Activated naive CD8-positive, alpha-beta T cell (primary cell): ENCODE measurements at regions not wholly inside any gene's neighbourhood (a gene's known extent, or its start where the extent isn't known, plus 50 kb on each side); places are given as distances from the start of the nearest gene placed in this dataset.

Experiments
- H3K27ac Mint-ChIP-seq: one replicate; pipeline ENCODE4 v1.8.0; 2021; ENCODE audit warnings: mixed read lengths
- H3K27me3 Mint-ChIP-seq: one replicate; pipeline ENCODE4 v1.8.0; 2021; ENCODE audit warnings: mixed read lengths
- H3K36me3 Mint-ChIP-seq: one replicate; pipeline ENCODE4 v1.8.0; 2021; ENCODE audit warnings: mixed read lengths
- H3K4me1 Mint-ChIP-seq: one replicate; pipeline ENCODE4 v1.8.0; 2021; ENCODE audit warnings: low read depth, mixed read lengths
- H3K4me3 Mint-ChIP-seq: one replicate; pipeline ENCODE4 v1.8.0; 2021; ENCODE audit warnings: mild to moderate bottlenecking, mixed read lengths
- H3K9me3 Mint-ChIP-seq: one replicate; pipeline ENCODE4 v1.8.0; 2021; ENCODE audit warnings: low read depth, mixed read lengths

GRCh38 chr7:92997719-92998118 is 120.1 kb downstream of the SAMD9 start:
- Mint-ChIP-seq H3K27me3 (peaks cover 2% of the 10 kb centered on the region), H3K36me3 (no peaks in the 10 kb centered on the region), H3K4me3 (no peak overlapping the region), H3K4me1 (no peaks in the 10 kb centered on the region), H3K27ac (no peak overlapping the region), H3K9me3 (no peaks in the 10 kb centered on the region)

GRCh38 chr7:92997152-92997551 is 120.6 kb downstream of the SAMD9 start:
- Mint-ChIP-seq H3K36me3 (no peaks in the 10 kb centered on the region), H3K27me3 (peaks cover 2% of the 10 kb centered on the region), H3K4me1 (no peaks in the 10 kb centered on the region), H3K27ac (no peak overlapping the region), H3K9me3 (no peaks in the 10 kb centered on the region), H3K4me3 (no peak overlapping the region)

- H3K27me3 Mint-ChIP-seq: peaks cover 4% of the 10 kb centered on the region
- H3K4me1 Mint-ChIP-seq: no peaks in the 10 kb centered on the region
- no peaks in the 10 kb centered on the region for H3K36me3 Mint-ChIP-seq
- no peak overlapping the region for H3K27ac Mint-ChIP-seq
- H3K4me3 Mint-ChIP-seq: no peak overlapping the region
- no peaks in the 10 kb centered on the region for H3K9me3 Mint-ChIP-seq
Observed at GRCh38 chr7:92994901-92995300, 122.9 kb downstream of the SAMD9 start.

DNA sequence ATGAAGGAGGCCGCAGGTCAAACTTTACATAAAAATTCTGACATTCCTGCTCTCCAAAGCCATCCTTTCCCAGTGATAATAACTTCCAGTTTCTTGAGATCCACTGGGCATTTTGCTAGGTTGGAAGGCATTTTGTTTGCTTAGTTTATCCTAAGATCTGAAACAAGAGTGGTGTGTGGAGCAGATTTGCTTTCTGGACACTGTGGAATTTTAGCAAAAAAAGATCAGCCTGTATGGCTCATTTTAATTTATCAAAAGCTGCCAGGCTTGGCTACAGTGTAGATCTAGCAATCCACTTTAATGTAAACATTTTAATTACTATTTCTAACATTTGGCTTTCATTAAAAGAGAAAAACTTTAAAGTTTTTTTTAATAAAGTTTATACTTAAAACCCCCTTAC is 124.8 kb downstream of the SAMD9 start:
- Mint-ChIP-seq H3K36me3 (no peaks in the 10 kb centered on the region), H3K4me3 (no peak overlapping the region), H3K27ac (no peak overlapping the region), H3K27me3 (peaks cover 4% of the 10 kb centered on the region), H3K9me3 (no peaks in the 10 kb centered on the region), H3K4me1 (no peaks in the 10 kb centered on the region)

DNA sequence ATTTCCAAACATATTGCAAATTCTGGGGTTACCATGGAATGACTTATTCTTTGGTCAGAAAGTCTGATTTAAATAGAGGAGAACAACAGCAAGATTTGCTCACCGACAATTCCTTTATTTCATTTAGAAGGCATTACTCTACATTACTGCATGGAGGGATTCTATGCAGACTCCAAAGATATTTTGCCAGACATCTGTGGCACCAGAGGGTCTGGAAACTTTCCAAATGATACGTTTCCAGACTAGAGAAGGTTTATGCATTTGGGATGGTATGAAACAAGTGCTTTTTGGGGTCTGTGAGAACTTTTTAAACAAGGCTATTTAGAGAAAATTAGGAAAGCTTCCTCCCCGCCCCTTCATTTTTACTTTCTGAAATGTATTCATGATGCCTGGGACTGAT is 125.3 kb downstream of the SAMD9 start:
- H3K4me3 Mint-ChIP-seq: no peak overlapping the region
- no peaks in the 10 kb centered on the region for H3K9me3 Mint-ChIP-seq
- no peak overlapping the region for H3K27ac Mint-ChIP-seq
- H3K4me1 Mint-ChIP-seq: no peaks in the 10 kb centered on the region
- peaks cover 4% of the 10 kb centered on the region for H3K27me3 Mint-ChIP-seq
- H3K36me3 Mint-ChIP-seq: no peaks in the 10 kb centered on the region

GRCh38 chr7:92991190-92991589 is 126.6 kb downstream of the SAMD9 start:
- no peak overlapping the region for H3K27ac Mint-ChIP-seq
- no peaks in the 10 kb centered on the region for H3K9me3 Mint-ChIP-seq
- H3K4me1 Mint-ChIP-seq: no peaks in the 10 kb centered on the region
- no peak overlapping the region for H3K4me3 Mint-ChIP-seq
- no peaks in the 10 kb centered on the region for H3K36me3 Mint-ChIP-seq
- peaks cover 4% of the 10 kb centered on the region for H3K27me3 Mint-ChIP-seq

DNA sequence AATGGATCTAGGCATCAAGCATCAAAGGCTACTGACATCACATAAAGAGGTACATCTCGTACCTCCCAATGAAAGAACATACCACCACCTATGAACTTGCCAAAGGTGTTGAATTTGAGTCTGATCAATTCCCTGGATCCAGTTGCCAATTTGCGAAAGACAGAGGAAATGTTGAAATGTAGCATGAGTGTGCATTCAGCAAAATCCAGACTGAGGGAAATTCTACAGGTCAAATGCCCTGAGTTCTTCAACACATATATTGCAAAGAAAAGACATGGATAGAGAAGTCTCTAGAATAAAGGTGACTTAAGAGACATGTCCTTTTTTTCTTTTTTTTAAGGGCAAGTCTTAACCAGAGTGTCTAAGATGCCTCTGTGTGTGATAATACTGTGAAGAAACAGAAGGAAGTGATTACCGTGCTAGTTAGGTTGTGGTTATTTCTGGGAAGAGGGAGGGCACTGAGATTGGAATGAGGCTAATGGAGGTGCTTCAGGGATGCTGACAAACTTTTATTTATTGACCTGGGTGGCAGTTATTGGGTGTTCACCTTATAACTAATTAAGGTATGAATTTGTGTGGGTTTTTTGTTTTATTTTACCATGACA is 128.7 kb downstream of the SAMD9 start:
- Mint-ChIP-seq H3K36me3 (no peaks in the 10 kb centered on the region), H3K9me3 (no peaks in the 10 kb centered on the region), H3K27ac (no peak overlapping the region), H3K4me3 (no peak overlapping the region), H3K4me1 (no peaks in the 10 kb centered on the region), H3K27me3 (peaks cover 4% of the 10 kb centered on the region)

GRCh38 chr7:92988051-92988450 is 129.7 kb downstream of the SAMD9 start:
- H3K27me3 Mint-ChIP-seq: peaks cover 4% of the 10 kb centered on the region
- H3K36me3 Mint-ChIP-seq: no peaks in the 10 kb centered on the region
- no peak overlapping the region for H3K27ac Mint-ChIP-seq
- H3K4me3 Mint-ChIP-seq: no peak overlapping the region
- no peaks in the 10 kb centered on the region for H3K9me3 Mint-ChIP-seq
- no peaks in the 10 kb centered on the region for H3K4me1 Mint-ChIP-seq

- H3K4me3 Mint-ChIP-seq: no peak overlapping the region
- no peaks in the 10 kb centered on the region for H3K4me1 Mint-ChIP-seq
- no peak overlapping the region for H3K27ac Mint-ChIP-seq
- H3K9me3 Mint-ChIP-seq: no peaks in the 10 kb centered on the region
- H3K27me3 Mint-ChIP-seq: peaks cover 4% of the 10 kb centered on the region
- H3K36me3 Mint-ChIP-seq: no peaks in the 10 kb centered on the region
Observed at GRCh38 chr7:92987538-92987937, 130.2 kb downstream of the SAMD9 start.

DNA sequence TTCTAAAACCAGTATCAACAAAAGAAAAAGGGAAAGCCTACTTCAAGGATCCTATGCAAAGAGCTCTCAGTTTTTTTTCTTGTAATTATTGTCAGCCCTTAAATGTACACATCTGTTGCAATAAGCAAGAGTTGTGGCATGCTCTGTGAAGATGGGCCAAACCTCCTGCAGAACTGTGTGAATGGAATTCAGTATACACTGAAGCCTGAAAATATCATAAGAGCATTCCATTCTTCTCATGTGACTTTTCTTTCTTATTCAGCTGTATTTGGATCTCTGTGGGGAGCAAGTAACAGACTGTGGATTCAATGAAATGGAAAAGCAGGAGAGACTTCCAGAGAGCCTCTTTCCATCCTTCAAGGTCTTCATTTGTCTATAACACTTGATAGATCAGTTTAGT is 130.7 kb downstream of the SAMD9 start:
- H3K36me3 Mint-ChIP-seq: no peaks in the 10 kb centered on the region
- no peaks in the 10 kb centered on the region for H3K9me3 Mint-ChIP-seq
- no peak overlapping the region for H3K4me3 Mint-ChIP-seq
- H3K27ac Mint-ChIP-seq: no peak overlapping the region
- peaks cover 4% of the 10 kb centered on the region for H3K27me3 Mint-ChIP-seq
- H3K4me1 Mint-ChIP-seq: no peaks in the 10 kb centered on the region

GRCh38 chr7:92982928-92983327 is 134.9 kb downstream of the SAMD9 start:
- H3K36me3 Mint-ChIP-seq: peaks cover 5% of the 10 kb centered on the region

GRCh38 chr7:92976931-92977330 is 140.6 kb upstream of the CDK6 start:
- H3K27ac Mint-ChIP-seq: no peak overlapping the region
- peaks cover 5% of the 10 kb centered on the region for H3K4me1 Mint-ChIP-seq
- peaks cover 10% of the 10 kb centered on the region for H3K36me3 Mint-ChIP-seq
- peaks cover 29% of the 10 kb centered on the region for H3K9me3 Mint-ChIP-seq
- H3K4me3 Mint-ChIP-seq: no peak overlapping the region
- peaks cover 3% of the 10 kb centered on the region for H3K27me3 Mint-ChIP-seq

More at GRCh38 chr7:92982928-92983327, 134.9 kb downstream of the SAMD9 start:
- Mint-ChIP-seq H3K4me1 (no peaks in the 10 kb centered on the region), H3K4me3 (no peak overlapping the region), H3K27me3 (no peaks in the 10 kb centered on the region), H3K27ac (no peak overlapping the region), H3K9me3 (peaks cover 13% of the 10 kb centered on the region)

- Mint-ChIP-seq H3K4me3 (no peak overlapping the region), H3K27me3 (peaks cover 3% of the 10 kb centered on the region), H3K36me3 (peaks cover 6% of the 10 kb centered on the region), H3K4me1 (peaks cover 5% of the 10 kb centered on the region), H3K9me3 (peaks cover 22% of the 10 kb centered on the region), H3K27ac (no peak overlapping the region)
Observed at GRCh38 chr7:92973974-92974373, 137.6 kb upstream of the CDK6 start.

GRCh38 chr7:92973293-92973731 is 136.9 kb upstream of the CDK6 start:
- H3K4me3 Mint-ChIP-seq: no peak overlapping the region
- H3K27me3 Mint-ChIP-seq: peaks cover 3% of the 10 kb centered on the region
- peaks cover 17% of the 10 kb centered on the region for H3K9me3 Mint-ChIP-seq
- no peak overlapping the region for H3K27ac Mint-ChIP-seq
- peaks cover 6% of the 10 kb centered on the region for H3K36me3 Mint-ChIP-seq
- H3K4me1 Mint-ChIP-seq: peaks cover 9% of the 10 kb centered on the region

DNA sequence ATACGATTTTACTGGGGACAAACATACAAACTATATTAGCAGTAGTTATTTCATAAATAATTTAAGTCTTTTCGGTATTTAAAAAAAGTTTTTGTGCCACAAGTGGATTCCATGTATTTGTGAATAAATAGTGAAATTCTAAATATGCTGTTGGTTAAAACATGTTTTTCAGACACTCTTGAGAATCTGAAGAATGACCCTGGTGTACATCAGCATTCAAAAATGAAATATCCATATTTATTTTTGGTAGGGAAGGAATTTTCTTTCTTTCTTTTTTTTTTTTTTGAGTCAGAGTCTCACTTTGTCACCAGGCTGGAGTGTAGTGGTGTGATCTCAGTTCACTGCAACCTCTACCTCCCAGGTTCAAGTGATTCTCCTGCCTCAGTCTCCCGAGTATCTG is 136.1 kb upstream of the CDK6 start:
- H3K9me3 Mint-ChIP-seq: peaks cover 12% of the 10 kb centered on the region
- H3K4me1 Mint-ChIP-seq: peaks cover 9% of the 10 kb centered on the region
- no peak overlapping the region for H3K4me3 Mint-ChIP-seq
- H3K27me3 Mint-ChIP-seq: peaks cover 3% of the 10 kb centered on the region
- H3K36me3 Mint-ChIP-seq: peaks cover 6% of the 10 kb centered on the region
- H3K27ac Mint-ChIP-seq: no peak overlapping the region

- Mint-ChIP-seq H3K9me3 (no peaks in the 10 kb centered on the region), H3K36me3 (no peaks in the 10 kb centered on the region), H3K27ac (no peak overlapping the region), H3K4me3 (no peak overlapping the region), H3K27me3 (no peaks in the 10 kb centered on the region), H3K4me1 (peaks cover 9% of the 10 kb centered on the region)
Observed at GRCh38 chr7:92969061-92969460, 132.7 kb upstream of the CDK6 start.
